Glomerular visceral epithelial cell (primary cell): ENCODE measurements at regions not wholly inside any gene's neighbourhood (a gene's known extent, or its start where the extent isn't known, plus 50 kb on each side); places are given as distances from the start of the nearest gene placed in this dataset.
A peak's percentile ranks its signal among the peaks of the same experiment; 100 is the strongest.
"Not testable (repeated sequence)": the region's sequence is repeated elsewhere in the genome, so short reads cannot be mapped to it uniquely, and the experiment has no call there.

ENCODE experiments used
- DNase-seq: peaks from one replicate; pipeline ENCODE4 v3.0.0-alpha.2; 2016; ENCODE audit errors: extremely low spot score

- no peak for DNase-seq
Measured at GRCh38 chr12:87425942-87426554, 603.2 kb downstream of the C12orf50 start.

- DNase-seq = not testable (repeated sequence)
Measured at GRCh38 chr12:87421233-87421632, 608.0 kb downstream of the C12orf50 start.

DNA sequence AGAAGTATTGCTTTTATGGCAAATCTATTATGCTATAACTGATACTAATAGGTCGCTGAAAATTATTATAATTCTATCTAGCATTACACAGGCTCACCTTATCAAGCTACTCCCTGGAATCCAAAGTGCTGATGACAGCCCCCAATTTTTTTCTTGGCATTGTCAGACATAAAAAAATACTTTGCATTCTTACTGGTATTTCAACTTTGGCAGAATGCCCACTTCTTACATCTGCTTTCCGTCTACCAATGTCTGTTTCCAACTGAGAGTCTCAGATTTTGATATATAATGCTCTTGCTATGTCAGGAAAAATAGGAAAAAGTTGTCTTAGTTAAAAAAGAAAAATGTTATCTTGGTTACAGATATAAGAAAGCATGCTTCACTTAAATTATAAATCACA lies 615.4 kb downstream of the C12orf50 start:
- peak; percentile 26 for DNase-seq

- no peak for DNase-seq
Measured at GRCh38 chr12:87406926-87407325, 622.3 kb downstream of the C12orf50 start.

GRCh38 chr12:87405918-87406317 lies 623.3 kb downstream of the C12orf50 start:
- DNase-seq = no peak

DNA sequence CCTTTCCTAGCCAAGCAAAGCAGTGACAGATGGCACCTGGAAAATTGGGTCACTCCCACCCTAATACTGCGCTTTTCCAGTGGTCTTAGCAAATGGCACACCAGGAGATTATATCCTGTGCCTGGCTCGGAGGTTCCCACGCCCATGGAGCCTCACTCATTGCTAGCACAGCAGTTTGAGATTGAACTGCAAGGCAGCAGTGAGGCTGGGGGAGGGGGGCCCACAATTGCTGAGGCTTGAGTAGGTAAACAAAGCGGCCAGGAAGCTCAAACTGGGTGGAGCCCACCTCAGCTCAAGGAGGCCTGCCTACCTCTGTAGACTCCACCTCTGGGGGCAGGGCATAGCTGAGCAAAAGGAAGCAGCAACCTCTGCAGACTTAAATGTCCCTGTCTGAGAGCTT lies 635.0 kb downstream of the C12orf50 start:
- DNase-seq = not testable (repeated sequence)

GRCh38 chr12:87388376-87388775 lies 640.8 kb downstream of the C12orf50 start:
- no peak for DNase-seq

DNA sequence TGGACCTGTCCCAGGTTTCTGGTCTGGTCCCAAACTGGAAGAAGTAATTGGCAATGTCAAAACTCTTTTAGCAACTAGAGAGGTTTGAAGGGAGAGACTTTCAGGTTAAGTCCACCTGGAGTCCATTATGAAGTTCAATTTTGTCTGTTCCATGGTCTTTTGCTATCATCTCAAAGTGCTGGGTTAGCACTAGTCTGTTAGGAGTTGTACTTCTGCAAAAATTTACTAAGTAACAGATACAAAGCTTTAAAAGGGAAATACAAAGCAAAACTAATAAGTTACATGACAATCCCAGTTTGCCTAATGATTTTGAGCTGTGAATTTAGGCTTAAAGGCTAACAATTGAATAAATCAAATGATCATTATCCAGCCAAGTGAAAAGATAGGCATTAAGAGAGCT lies 643.9 kb downstream of the C12orf50 start:
- DNase-seq = no peak

DNA sequence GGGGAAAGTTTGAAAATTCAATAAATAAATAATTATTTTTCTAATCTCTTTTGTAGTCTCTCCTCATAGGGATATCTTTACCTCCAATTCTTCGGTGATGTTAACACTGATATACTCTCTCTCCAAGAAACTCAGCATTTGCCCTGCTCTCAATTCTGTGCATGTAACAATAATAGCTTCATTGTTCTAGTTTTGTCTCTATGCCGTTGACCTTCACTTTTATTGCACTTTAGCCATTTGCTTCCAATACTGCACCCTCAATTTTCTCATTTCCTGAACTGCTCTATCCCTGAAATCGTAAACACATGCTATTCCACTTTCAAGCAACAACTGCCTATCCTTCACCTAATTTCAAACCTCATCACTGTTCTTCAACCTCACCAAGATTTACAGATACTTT lies 645.0 kb downstream of the C12orf50 start:
- no peak for DNase-seq

- DNase-seq = no peak
Measured at GRCh38 chr12:87383680-87384079, 645.5 kb downstream of the C12orf50 start.

DNA sequence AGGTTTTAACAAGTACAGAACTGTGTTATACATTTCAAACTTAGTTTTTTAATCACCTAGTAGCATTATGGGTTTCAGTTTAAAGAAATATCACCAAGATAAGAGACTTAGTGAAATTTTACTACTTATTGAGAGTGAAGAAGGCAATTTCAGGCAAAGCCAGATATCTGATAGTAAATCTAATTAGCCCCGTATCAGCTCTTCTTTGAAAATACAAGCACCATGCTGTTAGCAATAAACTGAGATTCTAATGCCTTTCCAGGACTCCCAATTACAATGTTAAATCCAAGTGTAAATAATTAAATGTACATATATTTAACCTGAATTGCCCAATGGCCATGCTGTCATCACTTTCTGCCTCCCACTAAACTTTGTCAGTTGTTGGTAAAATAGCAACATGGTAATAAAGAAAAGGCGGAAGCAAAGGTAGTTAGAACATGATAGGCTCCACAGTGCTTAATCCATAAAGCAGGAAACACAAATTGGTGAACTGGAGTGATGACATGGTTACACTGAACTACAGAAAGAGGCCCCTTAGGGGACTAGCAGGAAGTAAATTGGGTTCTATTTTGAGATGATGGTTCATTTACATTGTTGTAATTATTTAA lies 646.1 kb downstream of the C12orf50 start:
- DNase-seq = no peak

DNA sequence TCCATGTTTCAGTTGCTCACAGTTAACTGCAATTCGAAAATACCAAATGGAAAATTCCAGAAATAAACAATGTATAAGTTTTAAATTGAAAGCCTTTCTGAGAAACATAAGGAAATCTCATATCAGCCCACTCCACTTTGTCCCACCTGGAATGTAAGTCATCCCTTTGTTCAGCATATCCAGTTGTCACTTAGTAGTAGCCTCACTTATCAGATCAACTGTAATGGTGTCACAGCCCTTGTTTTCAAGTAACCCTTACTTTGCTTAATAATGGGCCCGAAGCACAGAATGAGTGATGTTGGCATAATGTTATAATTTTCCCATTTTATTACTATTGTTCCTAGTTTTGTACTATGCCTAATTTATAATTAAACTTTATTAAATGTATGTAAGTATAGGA lies 646.8 kb downstream of the C12orf50 start:
- DNase-seq = no peak

DNA sequence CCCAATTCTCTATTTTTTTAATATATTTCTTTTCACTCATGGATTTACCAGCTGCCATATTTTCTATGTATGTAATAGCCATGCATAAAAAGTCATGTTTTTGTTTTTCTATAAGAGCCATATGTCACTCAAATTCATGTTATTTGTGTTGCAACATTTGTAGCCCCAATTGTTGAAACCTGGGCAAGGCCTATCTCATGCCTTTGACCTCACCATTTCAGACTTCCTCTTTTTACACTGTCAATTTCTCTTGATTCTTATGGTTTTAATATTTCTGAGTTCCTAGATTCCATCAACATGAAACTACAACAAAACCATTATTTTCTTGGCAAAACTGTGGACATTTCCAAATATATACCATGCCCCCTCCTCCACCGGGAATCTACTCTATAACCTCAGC lies 647.5 kb downstream of the C12orf50 start:
- no peak for DNase-seq

DNA sequence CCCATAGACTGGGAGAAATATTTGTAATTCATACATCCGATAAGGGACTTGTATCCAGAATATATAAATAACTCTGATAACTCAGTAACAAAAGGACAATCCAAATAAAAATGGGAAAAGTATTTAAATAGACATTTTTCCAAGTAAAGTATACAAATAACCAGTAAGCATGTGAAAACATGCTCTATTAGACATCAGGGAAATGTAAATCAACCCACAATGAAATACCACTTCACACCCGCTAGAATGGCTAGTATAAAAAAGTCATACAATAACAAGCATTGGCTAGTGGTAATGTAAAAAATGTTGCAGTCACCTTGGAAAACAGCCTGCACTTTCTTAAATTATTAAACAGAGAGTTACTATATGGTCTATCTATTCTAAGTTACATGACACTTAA lies 650.7 kb downstream of the C12orf50 start:
- DNase-seq = no peak

DNA sequence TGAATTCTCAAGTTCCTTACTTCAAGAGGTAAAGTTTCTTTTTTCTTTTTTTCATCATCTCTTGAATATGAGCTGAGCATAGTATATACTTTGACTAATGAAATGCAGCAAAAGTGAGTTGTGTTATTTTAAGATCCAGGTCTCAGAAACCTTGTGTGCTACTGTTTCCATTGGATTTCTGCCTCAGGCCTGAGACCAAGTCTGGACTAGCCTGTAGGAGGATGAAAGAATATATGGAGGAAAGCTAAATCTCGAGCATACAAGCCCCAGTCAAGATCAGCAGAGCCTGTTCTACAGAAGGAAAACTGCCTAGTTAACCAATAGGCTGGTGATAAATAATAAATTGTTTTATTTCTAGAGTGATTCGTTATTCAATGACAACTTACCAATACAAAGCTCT lies 652.5 kb downstream of the C12orf50 start:
- DNase-seq = no peak

GRCh38 chr12:87369161-87369560 lies 660.0 kb downstream of the C12orf50 start:
- no peak for DNase-seq

- no peak for DNase-seq
Measured at GRCh38 chr12:87368259-87368658, 660.9 kb downstream of the C12orf50 start.

GRCh38 chr12:87365423-87365822 lies 663.8 kb downstream of the C12orf50 start:
- no peak for DNase-seq

DNA sequence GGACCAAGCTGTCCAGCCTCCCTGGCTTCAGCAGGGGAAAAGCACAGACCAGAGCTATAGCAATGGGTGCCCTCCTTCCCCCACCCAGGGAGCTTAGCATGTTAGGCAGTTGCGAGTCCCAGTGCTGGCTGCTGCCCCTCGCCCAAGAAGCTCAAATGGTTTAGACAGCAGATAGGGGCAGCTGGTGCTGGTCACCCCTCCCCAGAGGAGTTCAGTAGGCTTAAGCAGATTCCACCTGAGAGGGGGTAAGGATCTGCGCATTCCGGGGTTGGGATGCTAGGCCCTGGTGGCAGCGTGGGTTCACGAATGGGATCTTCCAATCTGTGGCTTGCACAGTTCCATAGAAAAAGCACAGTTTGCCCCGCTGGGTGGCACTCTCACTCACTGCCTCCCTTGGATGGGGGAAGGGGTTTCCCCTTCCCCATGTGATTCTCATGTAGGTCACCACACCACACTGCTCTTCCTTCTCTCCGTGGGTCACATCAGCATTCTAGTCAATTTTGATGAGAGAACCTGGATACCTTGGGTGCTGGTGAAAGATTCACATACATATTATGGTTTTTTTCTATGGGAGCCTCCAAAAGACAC lies 665.6 kb downstream of the C12orf50 start:
- DNase-seq = no peak

DNA sequence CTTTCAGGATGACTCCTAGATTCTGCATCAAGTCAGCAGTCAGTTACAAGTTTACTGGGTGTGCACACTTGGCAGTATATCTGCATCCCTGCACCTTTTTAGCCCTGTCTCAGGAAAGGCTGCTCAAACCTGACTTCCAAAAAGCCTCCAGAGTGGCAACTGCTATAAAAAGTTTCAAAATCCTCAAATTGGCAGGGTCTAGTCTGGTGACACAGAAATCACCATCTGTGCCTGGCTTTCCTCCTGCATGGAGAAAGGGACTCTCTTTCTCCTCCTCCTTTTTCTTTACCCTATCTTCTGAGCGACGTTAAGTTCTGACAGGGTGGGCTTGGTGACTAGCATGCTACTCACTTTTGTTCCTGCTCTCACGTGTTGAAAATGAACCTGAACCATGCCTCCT lies 679.5 kb downstream of the C12orf50 start:
- no peak for DNase-seq

- DNase-seq = no peak
Measured at GRCh38 chr12:87348071-87348470, 681.1 kb downstream of the C12orf50 start.

- no peak for DNase-seq
Measured at GRCh38 chr12:87344699-87345098, 684.5 kb downstream of the C12orf50 start.

DNA sequence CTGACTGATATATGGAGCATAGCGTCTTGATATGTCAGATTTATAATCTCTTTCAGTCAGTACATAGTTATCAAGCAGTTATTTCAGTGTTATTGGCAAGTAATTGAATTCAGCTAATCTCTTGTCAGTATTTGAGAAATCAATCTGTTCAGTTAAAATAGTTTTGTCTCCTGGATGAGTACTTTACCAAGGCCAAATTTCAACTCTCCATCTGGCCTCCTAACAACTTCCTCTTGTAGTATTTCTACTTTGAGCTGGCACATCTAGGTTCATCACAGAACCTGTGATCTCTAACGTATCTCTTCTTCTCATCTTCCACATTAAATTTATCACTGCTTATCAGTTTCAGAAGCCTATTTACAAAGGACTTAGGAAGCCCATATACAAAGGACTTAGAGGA lies 690.5 kb downstream of the C12orf50 start:
- no peak for DNase-seq
